ENCODE measurements at regions not wholly inside any gene's neighbourhood (a gene's known extent, or its start where the extent isn't known, plus 50 kb on each side); places are given as distances from the start of the nearest gene placed in this dataset.

GRCh38 chrX:125810856-125811255 is 355.2 kb downstream of the DCAF12L2 start:
- H3K27ac Mint-ChIP-seq, result no peak overlapping the region
- no peak for ATAC-seq
- H3K36me3 Mint-ChIP-seq, result no peaks in the 10 kb centered on the region
- DNase-seq (ENCODE audit: low spot score in 2 of 2), result no peak
- no peaks in the 10 kb centered on the region for H3K9me3 Mint-ChIP-seq

- peaks cover 0 to 14% of the 10 kb centered on the region in 2 donors for H3K9me3 Mint-ChIP-seq
- DNase-seq (ENCODE audit: low spot score in 2 of 2) (no peak), ATAC-seq (no peak)
- H3K27ac Mint-ChIP-seq, result no peak overlapping the region
- H3K36me3 Mint-ChIP-seq, result no peaks in the 10 kb centered on the region
Observed at GRCh38 chrX:125826080-125826479, 340.0 kb downstream of the DCAF12L2 start.

- DNase-seq (ENCODE audit: low spot score in 2 of 2) (no peak), ATAC-seq (no peak)
- Mint-ChIP-seq H3K27ac (no peak overlapping the region), H3K36me3 (no peaks in the 10 kb centered on the region), H3K9me3 (peaks cover 0 to 14% of the 10 kb centered on the region in 2 donors)
Observed at GRCh38 chrX:125826774-125827451, 339.2 kb downstream of the DCAF12L2 start.

- Mint-ChIP-seq H3K27ac (no peak overlapping the region), H3K9me3 (no peaks in the 10 kb centered on the region), H3K36me3 (no peaks in the 10 kb centered on the region)
- no peak for DNase-seq (ENCODE audit: low spot score in 2 of 2)
- ATAC-seq, result no peak
Observed at GRCh38 chrX:125846271-125846670, 319.8 kb downstream of the DCAF12L2 start.

- H3K9me3 Mint-ChIP-seq, result no peaks in the 10 kb centered on the region
- no peak for DNase-seq (ENCODE audit: low spot score in 2 of 2)
- ATAC-seq, result no peak
- no peaks in the 10 kb centered on the region for H3K36me3 Mint-ChIP-seq
- H3K27ac Mint-ChIP-seq, result no peak overlapping the region
Observed at GRCh38 chrX:125850693-125851092, 315.4 kb downstream of the DCAF12L2 start.

GRCh38 chrX:125883169-125883568 is 282.9 kb downstream of the DCAF12L2 start:
- H3K27ac Mint-ChIP-seq, result no peak overlapping the region
- DNase-seq (ENCODE audit: low spot score in 2 of 2), result no peak
- peaks cover 4 to 7% of the 10 kb centered on the region in 2 donors for H3K9me3 Mint-ChIP-seq

GRCh38 chrX:125894947-125895346 is 271.1 kb downstream of the DCAF12L2 start:
- Mint-ChIP-seq H3K9me3 (no peaks in the 10 kb centered on the region), H3K27ac (no peak overlapping the region), H3K36me3 (no peaks in the 10 kb centered on the region)
- no peak for DNase-seq (ENCODE audit: low spot score in 2 of 2)
- ATAC-seq, result no peak

More at GRCh38 chrX:125883169-125883568, 282.9 kb downstream of the DCAF12L2 start:
- no peak for ATAC-seq
- no peaks in the 10 kb centered on the region for H3K36me3 Mint-ChIP-seq

GRCh38 chrX:125895518-125895917 is 270.6 kb downstream of the DCAF12L2 start:
- Mint-ChIP-seq H3K36me3 (no peaks in the 10 kb centered on the region), H3K27ac (no peak overlapping the region), H3K9me3 (no peaks in the 10 kb centered on the region)
- ATAC-seq (no peak), DNase-seq (ENCODE audit: low spot score in 2 of 2) (no peak)

- peaks cover 0 to 4% of the 10 kb centered on the region in 2 donors for H3K9me3 Mint-ChIP-seq
- DNase-seq (ENCODE audit: low spot score in 2 of 2) (no peak), ATAC-seq (no peak)
- no peak overlapping the region for H3K27ac Mint-ChIP-seq
- H3K36me3 Mint-ChIP-seq, result no peaks in the 10 kb centered on the region
Observed at GRCh38 chrX:125926295-125926694, 239.8 kb downstream of the DCAF12L2 start.

- no peak overlapping the region for H3K27ac Mint-ChIP-seq
- ATAC-seq, result no peak
- no peaks in the 10 kb centered on the region for H3K36me3 Mint-ChIP-seq
- H3K9me3 Mint-ChIP-seq, result peaks cover 0 to 9% of the 10 kb centered on the region in 2 donors
- no peak for DNase-seq (ENCODE audit: low spot score in 2 of 2)
Observed at GRCh38 chrX:125940985-125941384, 225.1 kb downstream of the DCAF12L2 start.

GRCh38 chrX:125947501-125947900 is 218.6 kb downstream of the DCAF12L2 start:
- H3K27ac Mint-ChIP-seq, result no peak overlapping the region
- no peak for ATAC-seq
- no peak for DNase-seq (ENCODE audit: low spot score in 2 of 2)
- H3K36me3 Mint-ChIP-seq, result no peaks in the 10 kb centered on the region
- H3K9me3 Mint-ChIP-seq, result peaks cover 0 to 3% of the 10 kb centered on the region in 2 donors

GRCh38 chrX:125952973-125953372 is 213.1 kb downstream of the DCAF12L2 start:
- Mint-ChIP-seq H3K27ac (no peak overlapping the region), H3K36me3 (no peaks in the 10 kb centered on the region), H3K9me3 (no peaks in the 10 kb centered on the region)
- ATAC-seq (no peak), DNase-seq (ENCODE audit: low spot score in 2 of 2) (no peak)

- H3K27ac Mint-ChIP-seq, result no peak overlapping the region
- ATAC-seq (no peak), DNase-seq (ENCODE audit: low spot score in 2 of 2) (no peak)
- no peaks in the 10 kb centered on the region for H3K36me3 Mint-ChIP-seq
- no peaks in the 10 kb centered on the region for H3K9me3 Mint-ChIP-seq
Observed at GRCh38 chrX:125953814-125954213, 212.3 kb downstream of the DCAF12L2 start.

- DNase-seq (ENCODE audit: low spot score in 2 of 2), result no peak
- no peak for ATAC-seq
- no peaks in the 10 kb centered on the region for H3K36me3 Mint-ChIP-seq
- H3K9me3 Mint-ChIP-seq, result no peaks in the 10 kb centered on the region
- no peak overlapping the region for H3K27ac Mint-ChIP-seq
Observed at GRCh38 chrX:125954236-125954635, 211.9 kb downstream of the DCAF12L2 start.

- Mint-ChIP-seq H3K9me3 (peaks cover 0 to 4% of the 10 kb centered on the region in 2 donors), H3K27ac (no peak overlapping the region), H3K36me3 (no peaks in the 10 kb centered on the region)
- ATAC-seq, result no peak
- no peak for DNase-seq (ENCODE audit: low spot score in 2 of 2)
Observed at GRCh38 chrX:125977851-125978250, 188.2 kb downstream of the DCAF12L2 start.

GRCh38 chrX:125998432-125998831 is 167.7 kb downstream of the DCAF12L2 start:
- ATAC-seq (no peak), DNase-seq (ENCODE audit: low spot score in 2 of 2) (no peak)
- H3K9me3 Mint-ChIP-seq, result no peaks in the 10 kb centered on the region
- H3K36me3 Mint-ChIP-seq, result no peaks in the 10 kb centered on the region
- no peak overlapping the region for H3K27ac Mint-ChIP-seq

GRCh38 chrX:126027229-126027628 is 138.9 kb downstream of the DCAF12L2 start:
- Mint-ChIP-seq H3K9me3 (peaks cover 0 to 5% of the 10 kb centered on the region in 2 donors), H3K27ac (no peak overlapping the region), H3K36me3 (no peaks in the 10 kb centered on the region)
- ATAC-seq (no peak), DNase-seq (ENCODE audit: low spot score in 2 of 2) (no peak)

GRCh38 chrX:126030021-126030420 is 136.1 kb downstream of the DCAF12L2 start:
- no peaks in the 10 kb centered on the region for H3K36me3 Mint-ChIP-seq
- no peak overlapping the region for H3K27ac Mint-ChIP-seq
- H3K9me3 Mint-ChIP-seq, result no peaks in the 10 kb centered on the region
- DNase-seq (ENCODE audit: low spot score in 2 of 2) (no peak), ATAC-seq (no peak)

All from activated naive CD4-positive, alpha-beta T cell treated with anti-CD3 and anti-CD28 coated beads, Interleukin-2, amount 50 U/mL, for 72 hours (primary cell).